ENCODE measurements at regions not wholly inside any gene's neighbourhood (a gene's known extent, or its start where the extent isn't known, plus 50 kb on each side); places are given as distances from the start of the nearest gene placed in this dataset.

- no peak for DNase-seq
Measured at GRCh38 chr9:109886041-109886440, 106.0 kb downstream of the PALM2AKAP2 start.

- no peak for DNase-seq
Measured at GRCh38 chr9:109886617-109887016, 106.6 kb downstream of the PALM2AKAP2 start.

DNA sequence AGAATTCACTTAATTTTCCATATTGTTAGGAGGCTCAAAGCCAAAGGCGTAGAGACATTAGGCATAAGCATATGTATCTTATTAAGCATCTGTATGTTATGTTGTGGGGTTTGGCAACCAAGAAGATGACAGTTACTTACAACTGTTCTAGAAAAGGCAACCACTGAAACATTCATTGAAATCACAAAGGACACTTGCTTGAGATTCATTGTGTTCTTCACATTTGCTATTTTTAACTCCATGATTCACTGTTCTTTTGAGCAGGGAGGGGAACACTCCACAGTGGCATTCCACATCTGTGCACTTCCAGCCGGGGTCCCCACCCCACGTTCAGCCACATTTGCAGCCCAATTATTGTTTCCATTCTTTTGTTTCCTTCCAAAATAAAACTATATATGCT, 107.1 kb downstream of the PALM2AKAP2 start:
- DNase-seq, result no peak

DNA sequence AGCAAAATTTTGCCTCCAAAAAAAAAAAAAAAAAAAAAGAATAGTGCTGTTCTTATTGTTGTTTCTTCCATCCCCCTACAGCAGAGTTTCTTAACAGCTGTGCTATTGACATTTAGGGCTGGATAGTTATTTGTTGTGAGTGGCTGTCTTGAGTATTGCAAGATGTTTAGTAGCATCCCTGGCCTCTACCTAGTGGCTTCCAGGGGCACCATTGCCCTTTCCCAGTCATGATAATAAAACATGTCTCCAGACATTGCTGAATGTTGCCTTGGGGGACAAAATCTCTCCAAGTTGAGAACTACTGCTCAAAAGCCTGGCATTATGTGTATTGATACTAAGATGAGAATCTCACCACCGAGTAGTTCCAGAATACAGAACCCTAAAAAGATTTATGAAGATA, 108.7 kb downstream of the PALM2AKAP2 start:
- no peak for DNase-seq

- no peak for DNase-seq
Measured at GRCh38 chr9:109889456-109889855, 109.5 kb downstream of the PALM2AKAP2 start.

DNA sequence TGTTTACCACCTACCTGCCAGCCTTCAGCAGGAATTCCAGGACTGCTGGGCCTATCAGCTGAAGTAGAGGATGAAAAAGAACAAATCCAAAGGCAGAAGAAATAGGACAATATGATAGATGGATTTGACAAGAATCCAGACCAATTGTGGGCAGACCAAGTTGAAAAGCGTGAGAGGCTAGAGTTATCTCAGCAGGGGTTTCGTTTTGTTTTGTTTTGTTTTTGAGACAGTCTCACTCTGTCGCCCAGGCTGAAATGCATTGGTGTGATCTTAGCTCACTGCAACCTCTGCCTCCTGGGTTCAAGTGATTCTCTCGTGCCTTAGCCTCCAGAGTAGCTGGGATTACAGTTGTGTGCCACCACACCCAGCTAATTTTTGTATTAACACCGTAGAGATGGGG, 113.2 kb downstream of the PALM2AKAP2 start:
- DNase-seq, result no peak

DNA sequence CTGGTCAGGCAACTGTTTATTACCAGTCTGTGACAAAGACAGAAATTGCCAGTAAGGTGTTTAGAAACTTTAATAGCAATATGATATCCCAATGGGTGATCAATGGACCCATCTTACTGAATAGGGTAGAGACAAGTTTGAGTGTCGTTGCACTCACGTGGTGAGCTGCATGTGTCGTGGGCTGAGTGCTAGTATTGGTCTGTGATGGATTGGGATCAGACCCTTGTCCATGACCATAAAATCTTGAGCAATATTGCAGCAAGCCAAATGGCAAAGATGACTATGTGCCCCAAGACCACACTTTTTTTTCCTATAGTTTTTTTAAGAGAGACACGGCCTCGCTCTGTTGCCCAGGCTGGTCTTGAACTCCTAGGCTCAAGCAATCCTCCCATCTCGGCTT, 114.5 kb downstream of the PALM2AKAP2 start:
- DNase-seq, result no peak

GRCh38 chr9:109894921-109895758, 115.1 kb downstream of the PALM2AKAP2 start:
- no peak for DNase-seq

DNA sequence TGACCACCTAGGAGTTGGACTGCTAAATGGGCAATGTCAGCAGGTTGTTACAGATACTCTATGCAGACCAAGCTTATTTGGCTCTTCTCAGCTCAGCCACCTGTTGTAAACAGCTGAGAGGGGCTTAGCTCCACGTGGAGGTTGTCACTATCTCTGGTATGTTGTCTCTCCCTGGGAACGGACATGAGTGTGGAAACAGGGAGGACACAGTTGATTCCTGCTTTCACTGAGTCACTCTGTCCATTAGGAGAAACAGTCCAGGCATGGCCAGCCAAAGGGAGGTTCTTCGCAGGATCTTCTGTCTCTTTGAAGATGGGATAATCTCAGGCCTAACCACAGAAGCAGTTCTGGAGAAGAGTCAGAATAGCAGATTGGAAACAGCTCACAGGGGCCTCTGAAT, 121.2 kb downstream of the PALM2AKAP2 start:
- no peak for DNase-seq

DNA sequence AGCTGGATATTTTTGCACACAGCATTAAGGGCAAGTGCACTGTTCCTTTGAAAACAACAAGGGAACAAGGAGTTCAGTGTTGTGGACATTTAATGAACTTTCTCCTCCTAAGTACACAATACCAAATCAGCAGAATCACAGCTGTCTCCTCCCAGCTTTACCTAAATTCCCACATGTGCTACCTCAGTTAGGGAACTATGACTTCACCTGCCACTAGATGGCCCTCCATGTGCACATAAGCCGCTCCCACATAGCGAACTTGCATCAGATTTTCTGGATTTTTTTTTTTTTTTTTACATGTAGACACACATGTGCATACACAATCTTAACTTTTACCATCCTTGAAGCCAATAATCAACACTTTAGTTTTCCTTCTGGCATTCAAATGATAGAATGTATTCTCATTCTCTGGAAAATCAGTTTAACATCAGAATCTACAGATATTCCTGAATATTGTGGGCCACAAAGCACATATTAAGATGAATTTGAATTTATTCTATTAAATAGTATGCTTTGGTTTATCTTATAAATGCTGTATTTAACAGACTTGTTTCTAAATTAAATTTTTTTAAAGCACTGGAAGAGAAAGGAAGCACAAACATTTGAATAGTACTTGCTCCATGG, 123.6 kb downstream of the PALM2AKAP2 start:
- peak; percentile 65 for DNase-seq

- no peak for DNase-seq
Measured at GRCh38 chr9:109904666-109905065, 124.7 kb downstream of the PALM2AKAP2 start.

DNA sequence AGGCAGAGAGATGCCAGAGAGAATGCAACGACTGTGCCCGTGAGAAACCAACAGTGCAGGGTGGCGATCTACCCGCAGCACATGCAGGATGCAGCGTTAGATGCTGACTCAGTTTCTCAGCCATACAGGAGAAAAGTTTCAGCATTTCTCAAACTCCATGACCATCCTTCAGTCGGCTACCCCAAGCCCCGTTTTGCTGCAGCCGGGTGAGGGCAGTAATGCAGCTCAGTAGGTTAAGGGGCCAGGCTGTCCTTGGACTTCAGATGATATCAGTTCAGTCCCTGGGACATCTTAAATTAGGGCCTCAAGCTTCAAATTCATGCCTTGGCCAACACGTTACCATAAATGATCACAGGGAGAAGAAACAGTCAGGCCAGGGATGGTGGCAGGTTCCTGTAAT, 125.5 kb downstream of the PALM2AKAP2 start:
- no peak for DNase-seq

DNA sequence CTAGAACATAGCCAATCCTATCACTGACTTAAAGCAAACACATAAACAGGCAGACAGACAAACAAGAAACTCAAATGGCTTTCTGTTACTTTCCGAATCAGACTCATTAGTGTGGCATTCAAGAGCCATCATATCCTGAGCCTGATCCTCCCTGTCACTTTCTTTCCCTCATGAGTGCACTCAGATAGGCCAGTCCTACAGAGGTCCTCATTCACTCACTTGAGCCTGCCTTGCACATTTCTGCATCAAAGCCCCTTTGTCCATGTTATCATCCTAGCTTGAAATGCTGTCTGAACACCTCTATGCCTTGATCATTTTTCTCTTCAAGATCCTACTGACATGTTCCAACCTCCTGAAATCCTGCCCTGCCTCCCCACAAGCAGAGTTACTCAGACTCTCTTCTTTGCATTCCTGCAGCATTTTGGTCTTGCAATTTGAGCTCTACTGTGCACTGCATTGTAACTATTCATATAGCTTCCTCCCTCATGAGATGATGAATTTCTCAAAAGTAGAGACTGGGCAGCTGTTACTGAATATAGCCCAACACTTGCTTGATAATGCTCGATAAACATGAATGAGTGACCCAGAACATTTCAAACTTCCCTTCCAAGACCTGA, 126.9 kb downstream of the PALM2AKAP2 start:
- DNase-seq, result no peak

- no peak for DNase-seq
Measured at GRCh38 chr9:109907400-109907799, 127.4 kb downstream of the PALM2AKAP2 start.

DNA sequence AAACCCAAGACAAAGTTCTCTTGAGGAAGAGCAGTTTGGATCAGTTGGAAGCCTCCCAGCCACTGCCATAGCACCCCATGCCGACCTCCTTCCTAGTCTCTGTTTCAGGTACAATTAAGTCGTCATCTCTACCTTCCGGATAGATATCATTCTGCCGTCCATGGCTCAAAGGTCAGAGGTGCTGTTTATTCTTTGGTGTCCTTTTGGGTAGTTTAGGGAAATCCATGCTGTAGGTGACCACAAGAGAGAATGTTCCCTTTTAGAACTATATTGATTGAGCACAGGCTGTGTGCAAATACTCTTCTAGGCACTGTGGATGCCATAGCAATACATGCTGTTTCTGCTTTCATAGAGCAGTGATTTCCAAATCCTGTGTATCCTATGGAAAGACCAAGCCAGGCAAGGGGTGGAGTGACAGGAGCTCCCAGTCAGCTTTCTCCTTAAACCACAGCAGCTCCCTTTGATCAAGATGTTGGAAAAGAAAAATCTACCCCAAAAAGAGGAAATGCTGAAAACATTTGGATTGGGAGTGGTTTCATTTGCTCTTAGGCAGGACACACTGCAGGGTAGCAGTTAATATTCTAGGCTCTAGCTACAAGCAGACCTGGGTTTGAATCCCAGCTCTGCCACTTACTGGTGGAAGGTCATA, 127.9 kb downstream of the PALM2AKAP2 start:
- DNase-seq, result no peak

- no peak for DNase-seq
Measured at GRCh38 chr9:109908459-109909390, 128.7 kb downstream of the PALM2AKAP2 start.

DNA sequence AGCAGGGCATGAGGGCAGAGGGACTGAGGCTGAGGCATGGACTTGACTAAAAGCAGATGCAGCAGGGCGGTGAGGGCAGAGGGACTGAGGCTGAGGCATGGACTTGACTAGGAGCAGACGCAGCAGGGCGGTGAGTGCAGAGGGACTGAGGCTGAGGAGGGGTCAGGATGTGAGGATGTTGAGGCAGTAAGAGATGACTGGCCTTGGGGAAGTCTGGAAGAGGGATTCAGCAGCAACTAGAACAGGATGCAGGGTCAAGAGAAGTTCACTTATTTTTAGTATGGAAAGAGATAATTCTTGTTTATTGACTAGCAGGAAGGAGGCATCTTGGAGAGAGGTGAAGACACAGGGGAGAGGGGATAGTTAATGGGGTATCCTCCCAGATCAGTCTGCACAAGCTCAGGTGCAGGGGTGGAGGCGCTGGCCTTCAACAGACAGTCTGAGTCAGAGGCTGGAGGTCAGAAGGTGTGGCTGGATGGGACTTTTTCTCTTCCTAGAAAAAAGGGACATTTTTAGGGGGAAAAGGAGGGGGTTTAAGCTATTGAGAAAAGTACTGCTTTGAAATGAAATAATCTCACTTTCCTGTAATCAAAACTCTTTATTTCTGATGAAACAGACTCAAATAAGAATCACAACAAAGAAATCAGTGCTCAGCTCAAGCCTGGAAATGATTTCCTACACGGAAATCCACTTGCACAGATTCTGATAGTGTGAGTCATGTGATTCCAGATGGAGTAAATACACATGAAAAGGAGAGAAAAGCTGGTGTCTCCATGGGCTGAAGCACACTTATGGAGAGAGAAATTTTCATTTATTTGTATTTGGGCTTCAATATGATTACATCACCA, 130.9 kb downstream of the PALM2AKAP2 start:
- no peak for DNase-seq

- DNase-seq, result no peak
Measured at GRCh38 chr9:109912082-109912582, 132.1 kb downstream of the PALM2AKAP2 start.

DNA sequence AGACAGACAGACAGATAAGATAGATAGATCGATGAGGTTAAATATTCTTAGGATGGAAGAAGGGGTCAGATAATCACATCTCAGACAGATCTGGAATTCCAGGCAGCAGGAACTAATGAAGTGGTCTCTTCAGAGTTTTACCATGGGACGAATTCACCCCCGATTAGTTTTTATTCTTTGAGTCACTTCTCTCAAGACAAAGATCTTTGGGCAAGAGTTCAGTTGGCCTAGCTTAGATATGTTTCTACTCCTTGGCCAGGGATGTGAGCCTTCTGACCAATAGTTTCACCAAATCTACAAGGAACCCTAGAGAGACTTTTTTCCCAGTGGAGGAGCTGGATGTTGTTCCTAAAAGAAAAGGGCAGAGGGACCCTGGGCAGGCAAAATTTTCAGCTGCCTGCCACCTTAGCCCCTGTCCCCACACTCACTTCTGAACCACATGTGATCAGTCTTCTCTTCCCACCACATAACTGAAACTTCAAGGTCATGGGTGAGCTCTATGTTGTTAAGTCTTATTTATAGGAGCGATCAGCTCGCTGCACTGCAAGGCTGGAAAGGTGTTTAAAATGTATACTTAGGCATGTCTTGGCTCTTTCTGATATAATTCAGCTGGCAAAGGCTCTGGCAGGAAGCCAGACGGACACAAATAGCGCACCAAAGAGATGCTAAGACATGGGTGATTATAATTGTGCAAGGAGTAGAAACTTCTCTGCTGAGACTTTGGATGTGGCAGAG, 132.9 kb downstream of the PALM2AKAP2 start:
- DNase-seq, result no peak

GRCh38 chr9:109913461-109913810, 133.4 kb downstream of the PALM2AKAP2 start:
- DNase-seq, result no peak
